K562 (cell line): ENCODE measurements at regions not wholly inside any gene's neighbourhood (a gene's known extent, or its start where the extent isn't known, plus 50 kb on each side); places are given as distances from the start of the nearest gene placed in this dataset.

Experiments used
- ATAC-seq: fragments of 200-7000 bp; cut with Tn5 transposase; 3 replicates; pipeline ENCODE4 v1.9.1; 2020; ENCODE audit warnings: moderate library complexity
- BruUV-seq: library from RNA; stranded (reverse); fragments of 400-500 nt; replicated peaks from 2 replicates; lab custom pipeline; 2021; lab: Mats Ljungman, UMichigan
- CTCF ChIA-PET: fragments of 300-600 bp; formaldehyde crosslinking; extraction: SDS; loops from one replicate; lab custom pipeline; 2021; ENCODE audit warnings: low intra/inter-chr PET ratio; lab: Yijun Ruan, JAX
- POLR2A ChIA-PET: fragments of 300-600, 350-650 bp; sonication (Branson Sonifier 250); formaldehyde crosslinking; extraction: SDS; loops from one replicate; lab custom pipeline; 2021; ENCODE audit warnings: antibody characterized with exemption, inconsistent platforms; lab: Yijun Ruan, JAX
- DNase-seq, 4 experiments: peaks; one replicate each; pipeline versions ENCODE4 v3.0.0 to v3.0.0-alpha.2; 2011 to 2018; ENCODE audit warnings: low spot score in 3 of 4, mixed read lengths in 3 of 4; ENCODE audit errors: extremely low read depth in 1 of 4
- FAIRE-seq: peaks from 2 replicates; lab custom pipeline; 2011; peaks lifted over from hg19 to GRCh38; lab: Jason Lieb, UNC
- H2AFZ ChIP-seq: 2 replicates; pipeline ENCODE4 v1.6.0; 2011; ENCODE audit warnings: low read depth, low read length, control low read depth, inconsistent platforms
- H3K27ac ChIP-seq: fragments of 200-600 bp; 3 replicates; pipeline ENCODE4 v1.8.0; 2011; ENCODE audit warnings: low read depth, mild to moderate bottlenecking, control low read depth, inconsistent platforms, low read length, moderate library complexity, mixed read lengths; ENCODE audit errors: extremely low read depth
- H3K27me3 ChIP-seq, 2 experiments: fragments of 300-600 bp in 1 of 2; 2 replicates in 1 of 2; 3 replicates in 1 of 2; pipeline versions ENCODE4 v1.6.0 to v1.8.0; 2011; ENCODE audit warnings: inconsistent platforms in 2 of 2, low read length in 2 of 2, mild to moderate bottlenecking in 1 of 2, mixed read lengths in 1 of 2, moderate library complexity in 1 of 2; ENCODE audit not compliant: control insufficient read depth in 2 of 2, insufficient read depth in 2 of 2
- H3K36me3 ChIP-seq: fragments of 300-600 bp; 3 replicates; pipeline ENCODE4 v1.8.0; 2011; ENCODE audit warnings: mild to moderate bottlenecking, low read length, inconsistent platforms; ENCODE audit not compliant: control insufficient read depth, insufficient read depth
- H3K4me1 ChIP-seq, 2 experiments: fragments of 200-600 bp in 1 of 2; replicated peaks in 1 of 2; 2 replicates in 1 of 2; 3 replicates in 1 of 2; pipeline versions ENCODE4 v1.5.1 to v1.8.0; 2011; ENCODE audit warnings: inconsistent platforms in 2 of 2, low read length in 2 of 2, mild to moderate bottlenecking in 1 of 2, mixed read lengths in 1 of 2, moderate library complexity in 1 of 2; ENCODE audit not compliant: control insufficient read depth in 2 of 2, insufficient read depth in 2 of 2
- H3K4me2 ChIP-seq: 2 replicates; pipeline ENCODE4 v1.6.1; 2011; ENCODE audit warnings: low read length, control low read depth, inconsistent platforms, mixed read lengths; ENCODE audit not compliant: insufficient read depth
- H3K4me3 ChIP-seq: fragments of 200-600 bp; sonication (generic), shearing (Covaris generic); 2 replicates; pipeline ENCODE4 v1.5.1; 2016; ENCODE audit warnings: control low read depth, inconsistent platforms
- H3K79me2 ChIP-seq: fragments of 200-600 bp; 3 replicates; pipeline ENCODE4 v1.8.0; 2011; ENCODE audit warnings: low read length, inconsistent platforms; ENCODE audit not compliant: control insufficient read depth, insufficient read depth
- H3K9ac ChIP-seq, 2 experiments: 2 replicates each; pipeline versions ENCODE4 v1.6.0 to v1.6.1; 2011; ENCODE audit warnings: low read depth in 2 of 2, low read length in 2 of 2, control low read depth in 1 of 2, inconsistent platforms in 1 of 2, mild to moderate bottlenecking in 1 of 2, mixed read lengths in 1 of 2; ENCODE audit not compliant: insufficient read depth in 1 of 2
- H3K9me1 ChIP-seq: one replicate; pipeline ENCODE4 v1.6.0; 2011; ENCODE audit warnings: inconsistent platforms, mild to moderate bottlenecking, low read length, moderate library complexity; ENCODE audit not compliant: control insufficient read depth, insufficient read depth
- H3K9me3 ChIP-seq: replicated peaks from 2 replicates; pipeline ENCODE4 v1.5.1; 2011; ENCODE audit warnings: low read depth, low read length, inconsistent platforms; ENCODE audit not compliant: control insufficient read depth, insufficient read depth
- H4K20me1 ChIP-seq: replicated peaks from 2 replicates; pipeline ENCODE4 v1.6.1; 2011; ENCODE audit warnings: low read length, inconsistent platforms, mixed read lengths; ENCODE audit not compliant: control insufficient read depth, insufficient read depth
- ESRRA ChIP-seq: fragments of 450-650 bp; IDR thresholded peaks from 2 replicates; pipeline ENCODE4 v1.6.1; 2014; ENCODE audit warnings: low read depth, mild to moderate bottlenecking, moderate library complexity, borderline replicate concordance
- GATA2 ChIP-seq: sonication (generic); formaldehyde crosslinking; IDR thresholded peaks from 2 replicates; pipeline ENCODE4 v1.4.0; 2020; ENCODE audit warnings: mild to moderate bottlenecking, missing genetic modification reagents
- HNRNPH1 ChIP-seq: fragments of 200-400 bp; formaldehyde crosslinking; optimal IDR thresholded peaks from 2 replicates; pipeline ENCODE3; 2017; ENCODE audit warnings: low read depth, mild to moderate bottlenecking, low read length, moderate library complexity
- IRF9 ChIP-seq: fragments of 450-650 bp; IDR thresholded peaks from 2 replicates; pipeline ENCODE4 v1.6.1; 2016; ENCODE audit warnings: missing biosample characterization, missing genetic modification characterization
- NCOA4 ChIP-seq: fragments of 450-650 bp; IDR thresholded peaks from 2 replicates; pipeline ENCODE4 v1.6.1; 2018; ENCODE audit warnings: mild to moderate bottlenecking; ENCODE audit not compliant: partially characterized antibody
- PHF21A ChIP-seq: fragments of 450-650 bp; IDR thresholded peaks from 2 replicates; pipeline ENCODE4 v1.6.1; 2017; ENCODE audit warnings: low read depth, borderline replicate concordance
- PYGO2 ChIP-seq: fragments of 450-650 bp; IDR thresholded peaks from 2 replicates; pipeline ENCODE4 v1.6.1; 2016; ENCODE audit warnings: mild to moderate bottlenecking, missing genetic modification characterization, moderate library complexity, missing compliant biosample characterization
- SMAD1 ChIP-seq: fragments of 150-350 bp; IDR thresholded peaks from 2 replicates; pipeline ENCODE4 v1.6.1; 2014; ENCODE audit warnings: low read length, low read depth; ENCODE audit not compliant: partially characterized antibody
- SMC3 ChIP-seq: conservative IDR thresholded peaks from 2 replicates; pipeline ENCODE4 v1.6.1; 2011; ENCODE audit warnings: low read depth, low read length, improper control_type of control experiment; ENCODE audit not compliant: insufficient read depth
- WGBS: fragments of 100-300 bp; shearing (Covaris generic); methylation state at CpG from one replicate; pipeline ENCODE4 v1.1.6; 2016; ENCODE audit warnings: low coverage, mixed read lengths; ENCODE audit not compliant: insufficient coverage; ENCODE audit errors: missing lambda C conversion rate; 5-methylcytosine and 5-hydroxymethylcytosine counted together
- in situ Hi-C: fragments of 300-500 bp; cut with MboI; formaldehyde crosslinking; loops from 4 replicates; pipeline ENCODE4 v1.15.0; 2018; ENCODE audit warnings: inconsistent platforms, mixed read lengths
- intact Hi-C: fragments of 100-400 bp; cut with micrococcal nuclease; formaldehyde crosslinking; loops from 2 replicates; pipeline ENCODE4 v1.14.2; 2022

GRCh38 chrX:15976396-15976795 is 121.8 kb upstream of the AP1S2 start:
- Histone ChIP-seq H4K20me1 (no peaks in the 10 kb centered on the region), H2AFZ (0 out of 2 replicates have a peak overlapping the region, but pooled peaks have one; percentile 24), H3K27ac (no peak overlapping the region), H3K9me3 (no peaks in the 10 kb centered on the region), H3K9ac (no peak overlapping the region), H3K36me3 (no peaks in the 10 kb centered on the region), H3K27me3 (no peaks in the 10 kb centered on the region), H3K9me1 (no peaks in the 10 kb centered on the region), H3K79me2 (no peaks in the 10 kb centered on the region), H3K4me1 (peaks cover 0 to 19% of the 10 kb centered on the region in 2 experiments; a peak in 2 of 5 replicates), H3K4me3 (no peak overlapping the region), H3K4me2 (no peak overlapping the region)
- POLR2A ChIA-PET: no interaction called here
- intact Hi-C loops: no loop called here
- WGBS: 14% methylated on average over 1 of the region's 1 CpG
- in situ Hi-C loops: no loop called here
- CTCF ChIA-PET: interaction anchor here (0.7 kb wide), 1 partner anchor 293 kb away, joined by 4 read pairs; no protein-coding TSS in a partner anchor
- ATAC-seq: no peak
- no peak for FAIRE-seq
- TF ChIP-seq HNRNPH1 (no peak), GATA2 (CRISPR knock-in tag) (no peak), ESRRA (0 out of 2 replicates have a peak, but pooled peaks have one; percentile 12), SMC3 (no peak)
- no peak for DNase-seq
- no TSS peak for BruUV-seq

- no peak for FAIRE-seq
- Histone ChIP-seq H3K27ac (no peak overlapping the region), H3K9me1 (no peaks in the 10 kb centered on the region), H2AFZ (no peak overlapping the region), H3K27me3 (no peaks in the 10 kb centered on the region), H3K4me3 (no peak overlapping the region), H3K36me3 (no peaks in the 10 kb centered on the region), H3K9me3 (no peaks in the 10 kb centered on the region), H4K20me1 (no peaks in the 10 kb centered on the region), H3K9ac (no peak overlapping the region), H3K79me2 (no peaks in the 10 kb centered on the region), H3K4me2 (no peak overlapping the region), H3K4me1 (peaks cover 0 to 19% of the 10 kb centered on the region in 2 experiments; a peak in 2 of 5 replicates)
- ATAC-seq: no peak
- 30% methylated on average over 3 of the region's 3 CpGs for WGBS
- intact Hi-C loops: loop anchor here (1.0 to 5.0 kb wide), 4 partner anchors 44 to 407 kb away; partner anchors contain the start of gene AP1S2
- CTCF ChIA-PET: interaction anchor here (0.7 to 2.0 kb wide), 2 partner anchors 43 to 287 kb away, joined by 3 to 9 read pairs; no protein-coding TSS in a partner anchor
- POLR2A ChIA-PET: interaction anchor here (1.6 kb wide), 1 partner anchor 8 kb away, joined by 4 read pairs; no protein-coding TSS in a partner anchor
- no peak for TF ChIP-seq PHF21A
- no peak for TF ChIP-seq SMAD1
- TF ChIP-seq PYGO2: no peak
- no peak for TF ChIP-seq IRF9 (tag)
- no peak for TF ChIP-seq NCOA4
- in situ Hi-C loops: no loop called here
- BruUV-seq: no TSS peak
- no peak for DNase-seq
These were observed 119.3 kb upstream of the AP1S2 start for GRCh38 chrX:15973946-15974345.
